OCI-LY3 (cell line): ENCODE measurements at regions not wholly inside any gene's neighbourhood (a gene's known extent, or its start where the extent isn't known, plus 50 kb on each side); places are given as distances from the start of the nearest gene placed in this dataset.
A peak's percentile ranks its signal among the peaks of the same experiment; 100 is the strongest.

ENCODE experiments used
- H2AFZ ChIP-seq: fragments of 200-600, 300-600 bp; shearing (Covaris generic); 2 replicates; pipeline ENCODE4 v1.6.0; 2014; ENCODE audit warnings: antibody characterized with exemption, low read depth, low read length
- H3K27ac ChIP-seq: fragments of 200-600, 300-600 bp; sonication (generic); 2 replicates; pipeline ENCODE4 v1.5.1; 2014; ENCODE audit warnings: mild to moderate bottlenecking, low read length, moderate library complexity, mixed read lengths
- H3K27me3 ChIP-seq: fragments of 200-600, 300-600 bp; sonication (generic); 2 replicates; pipeline ENCODE4 v1.6.1; 2014; ENCODE audit warnings: low read depth, low read length, mixed read lengths
- H3K36me3 ChIP-seq: fragments of 200-600, 300-600 bp; sonication (generic); replicated peaks from 2 replicates; pipeline ENCODE3; 2014; ENCODE audit warnings: low read depth, low read length, mixed read lengths
- H3K4me1 ChIP-seq: fragments of 300-600, 200-600 bp; sonication (generic); 2 replicates; pipeline ENCODE4 v1.6.1; 2014; ENCODE audit warnings: low read length, mixed read lengths
- H3K4me2 ChIP-seq: fragments of 200-600, 300-600 bp; sonication (generic); 2 replicates; pipeline ENCODE4 v1.6.1; 2014; ENCODE audit warnings: low read length, mixed read lengths
- H3K4me3 ChIP-seq: fragments of 300-600, 200-600 bp; sonication (generic); 2 replicates; pipeline ENCODE4 v1.5.1; 2014; ENCODE audit warnings: antibody characterized with exemption, mild to moderate bottlenecking, low read length, moderate library complexity
- H3K79me2 ChIP-seq: fragments of 300-600, 200-600 bp; shearing (Covaris generic); 2 replicates; pipeline ENCODE4 v1.6.1; 2014; ENCODE audit warnings: mild to moderate bottlenecking, low read length, mixed read lengths
- H3K9ac ChIP-seq: fragments of 300-600, 200-600 bp; shearing (Covaris generic); 2 replicates; pipeline ENCODE4 v1.6.0; 2014; ENCODE audit warnings: mild to moderate bottlenecking, low read length, moderate library complexity
- H3K9me3 ChIP-seq: fragments of 200-600, 300-600 bp; shearing (Covaris generic); 2 replicates; pipeline ENCODE4 v1.6.1; 2014; ENCODE audit warnings: low read length, mixed read lengths; ENCODE audit not compliant: insufficient read depth
- H4K20me1 ChIP-seq: fragments of 200-600, 300-600 bp; sonication (generic); 2 replicates; pipeline ENCODE4 v1.6.1; 2016; ENCODE audit warnings: low read length, mixed read lengths; ENCODE audit not compliant: insufficient read depth
- EZH2phosphoT487 ChIP-seq: fragments of 200-600 bp; shearing (Covaris generic); IDR thresholded peaks from 2 replicates; pipeline ENCODE4 v1.6.1; 2018; ENCODE audit warnings: antibody characterized with exemption, mixed run types, low read depth
- TF ChIP-seq, protein P1 (sequence below): fragments of 200-600, 300-600 bp; sonication (generic); IDR thresholded peaks from 2 replicates; pipeline ENCODE4 v1.5.1; 2014; ENCODE audit warnings: antibody characterized with exemption, low read length, low read depth

GRCh38 chr2:88831792-88832248, 140.3 kb downstream of the RPIA start:
- Histone ChIP-seq H3K4me1 (no peaks in the 10 kb centered on the region), H3K4me2 (no peak overlapping the region), H3K27me3 (peaks cover 8% of the 10 kb centered on the region; the same call in 1 of the 2 replicates), H3K27ac (no peak overlapping the region), H3K9me3 (peaks cover 5% of the 10 kb centered on the region; the same call in 1 of the 2 replicates), H2AFZ (peak overlapping the region; percentile 68), H3K79me2 (no peaks in the 10 kb centered on the region), H3K4me3 (no peak overlapping the region), H4K20me1 (no peaks in the 10 kb centered on the region), H3K9ac (no peak overlapping the region), H3K36me3 (no peaks in the 10 kb centered on the region)
- TF ChIP-seq, protein P1, sequence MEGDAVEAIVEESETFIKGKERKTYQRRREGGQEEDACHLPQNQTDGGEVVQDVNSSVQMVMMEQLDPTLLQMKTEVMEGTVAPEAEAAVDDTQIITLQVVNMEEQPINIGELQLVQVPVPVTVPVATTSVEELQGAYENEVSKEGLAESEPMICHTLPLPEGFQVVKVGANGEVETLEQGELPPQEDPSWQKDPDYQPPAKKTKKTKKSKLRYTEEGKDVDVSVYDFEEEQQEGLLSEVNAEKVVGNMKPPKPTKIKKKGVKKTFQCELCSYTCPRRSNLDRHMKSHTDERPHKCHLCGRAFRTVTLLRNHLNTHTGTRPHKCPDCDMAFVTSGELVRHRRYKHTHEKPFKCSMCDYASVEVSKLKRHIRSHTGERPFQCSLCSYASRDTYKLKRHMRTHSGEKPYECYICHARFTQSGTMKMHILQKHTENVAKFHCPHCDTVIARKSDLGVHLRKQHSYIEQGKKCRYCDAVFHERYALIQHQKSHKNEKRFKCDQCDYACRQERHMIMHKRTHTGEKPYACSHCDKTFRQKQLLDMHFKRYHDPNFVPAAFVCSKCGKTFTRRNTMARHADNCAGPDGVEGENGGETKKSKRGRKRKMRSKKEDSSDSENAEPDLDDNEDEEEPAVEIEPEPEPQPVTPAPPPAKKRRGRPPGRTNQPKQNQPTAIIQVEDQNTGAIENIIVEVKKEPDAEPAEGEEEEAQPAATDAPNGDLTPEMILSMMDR: peak; percentile 73
- no peak for TF ChIP-seq EZH2phosphoT487

DNA sequence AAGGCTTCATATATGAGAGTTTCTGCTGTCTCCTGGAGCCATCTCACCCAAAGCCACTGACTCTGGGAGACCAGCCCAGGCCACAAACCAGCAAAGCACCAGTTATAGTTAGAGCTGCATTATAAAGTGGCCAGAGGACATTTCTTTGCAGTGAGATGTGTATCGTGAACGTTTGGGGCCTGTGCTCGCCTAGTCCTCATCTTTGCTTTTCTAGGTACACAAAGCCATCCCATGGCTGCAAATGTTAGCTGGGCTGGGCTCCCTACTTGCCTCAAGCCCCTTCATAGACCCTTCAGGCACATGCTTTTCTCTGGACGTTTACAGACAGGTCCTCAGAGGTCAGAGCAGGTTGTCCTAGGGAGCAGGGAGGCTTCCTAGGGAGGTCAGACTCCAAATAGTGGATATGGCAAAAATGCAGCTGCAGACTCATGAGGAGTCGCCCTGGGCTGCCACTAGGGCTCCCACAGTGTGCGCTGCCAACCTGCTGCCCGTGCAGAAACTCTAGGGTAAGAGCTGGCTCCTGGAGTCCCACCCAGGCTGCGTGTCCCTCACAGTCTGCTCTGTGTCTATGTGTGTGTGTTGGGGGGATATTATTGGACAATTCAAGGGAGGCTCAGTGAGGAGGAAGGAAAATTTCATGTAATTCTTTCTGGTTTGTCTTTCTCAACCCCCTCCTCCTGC, 141.0 kb downstream of the RPIA start:
- Histone ChIP-seq H3K27ac (no peak overlapping the region), H2AFZ (peak overlapping the region; percentile 68; the same call in 1 of the 2 replicates), H4K20me1 (no peaks in the 10 kb centered on the region), H3K4me1 (no peaks in the 10 kb centered on the region), H3K4me3 (no peak overlapping the region), H3K9ac (no peak overlapping the region), H3K27me3 (peaks cover 8% of the 10 kb centered on the region; the same call in 1 of the 2 replicates), H3K9me3 (peaks cover 5% of the 10 kb centered on the region; the same call in 1 of the 2 replicates), H3K79me2 (no peaks in the 10 kb centered on the region), H3K4me2 (no peak overlapping the region), H3K36me3 (no peaks in the 10 kb centered on the region)
- TF ChIP-seq, protein P1: no peak
- TF ChIP-seq EZH2phosphoT487: no peak

DNA sequence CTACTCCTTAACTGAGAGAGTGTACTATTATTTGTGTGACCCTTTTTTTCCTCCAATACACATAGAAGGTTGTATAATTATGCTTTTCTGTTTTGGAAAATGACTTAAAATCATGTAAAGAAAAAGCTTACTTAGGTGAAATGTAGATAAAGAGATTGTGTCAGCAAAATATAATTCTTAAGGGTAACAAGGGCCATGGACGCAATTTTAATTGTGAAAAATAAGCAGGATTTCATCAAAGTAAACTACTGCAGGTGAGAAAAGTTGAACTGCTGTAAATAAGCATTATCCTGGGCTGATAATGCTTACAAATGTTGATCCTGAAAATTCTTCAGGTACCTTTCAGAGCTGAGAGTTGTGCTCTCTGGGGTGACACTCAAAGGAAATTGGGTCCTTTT, 141.5 kb downstream of the RPIA start:
- no peak overlapping the region for H3K27ac ChIP-seq
- H3K4me1 ChIP-seq: no peaks in the 10 kb centered on the region
- no peaks in the 10 kb centered on the region for H4K20me1 ChIP-seq
- H3K4me2 ChIP-seq: no peak overlapping the region
- TF ChIP-seq EZH2phosphoT487: no peak
- TF ChIP-seq, protein P1: no peak
- peaks cover 8% of the 10 kb centered on the region; the same call in 1 of the 2 replicates for H3K27me3 ChIP-seq
- H3K79me2 ChIP-seq: no peaks in the 10 kb centered on the region
- H3K9ac ChIP-seq: no peak overlapping the region
- H3K9me3 ChIP-seq: peaks cover 5% of the 10 kb centered on the region; the same call in 1 of the 2 replicates
- no peaks in the 10 kb centered on the region for H3K36me3 ChIP-seq
- H3K4me3 ChIP-seq: no peak overlapping the region
- no peak overlapping the region for H2AFZ ChIP-seq

DNA sequence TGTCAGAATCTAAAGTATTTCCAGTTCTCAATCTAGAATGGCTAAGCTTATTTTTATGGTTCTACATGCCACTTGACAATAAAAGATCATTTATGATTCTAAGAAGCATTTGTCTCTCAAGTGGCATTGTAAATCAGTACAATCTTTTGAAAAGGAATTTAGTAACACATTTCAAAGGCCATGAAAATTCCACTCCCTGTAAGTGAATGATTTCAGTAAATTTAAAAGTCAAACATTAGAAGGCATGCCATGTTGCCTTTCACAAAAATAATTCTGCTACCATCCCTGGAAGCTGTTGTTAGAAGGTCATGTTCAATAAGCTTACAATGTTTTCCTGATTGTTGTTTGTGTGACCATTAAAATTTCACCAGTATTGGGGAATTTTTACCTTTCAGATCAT, 142.9 kb downstream of the RPIA start:
- TF ChIP-seq EZH2phosphoT487: no peak
- TF ChIP-seq, protein P1: no peak
- Histone ChIP-seq H2AFZ (no peak overlapping the region), H3K4me2 (no peak overlapping the region), H3K27ac (no peak overlapping the region), H3K9me3 (peaks cover 9% of the 10 kb centered on the region; the same call in 1 of the 2 replicates), H3K79me2 (no peaks in the 10 kb centered on the region), H3K9ac (no peak overlapping the region), H3K4me1 (no peaks in the 10 kb centered on the region), H3K36me3 (no peaks in the 10 kb centered on the region), H3K4me3 (no peak overlapping the region), H4K20me1 (no peaks in the 10 kb centered on the region), H3K27me3 (peaks cover 8% of the 10 kb centered on the region; the same call in 1 of the 2 replicates)
